ENCODE measurements at regions not wholly inside any gene's neighbourhood (a gene's known extent, or its start where the extent isn't known, plus 50 kb on each side); places are given as distances from the start of the nearest gene placed in this dataset.

GRCh38 chr9:107539427-107540163 lies 50.0 kb upstream of the KLF4 start:
- TF ChIP-seq POLR2AphosphoS5 (IDR thresholded peaks at IDR 0.05) (no peak), CTCF (IDR thresholded peaks at IDR 0.05) (peak in 1 of 5 experiments; percentile 6), POLR2A (IDR thresholded peaks at IDR 0.05) (no peak)

Data from transverse colon (tissue), 4 donors.